ENCODE measurements at regions not wholly inside any gene's neighbourhood (a gene's known extent, or its start where the extent isn't known, plus 50 kb on each side); places are given as distances from the start of the nearest gene placed in this dataset.

GRCh38 chr19:28858933-28859332, 354.0 kb downstream of the UQCRFS1 start:
- DNase-seq (ENCODE audit: low read depth in 1 of 2, low spot score in 1 of 2) = no peak
- TF ChIP-seq GABPA (IDR thresholded peaks at IDR 0.05; ENCODE audit: low read depth) (no peak), SPI1 (IDR thresholded peaks at IDR 0.05; ENCODE audit: borderline replicate concordance, low read depth) (no peak), REST (IDR thresholded peaks at IDR 0.05; ENCODE audit: insufficient replicate concordance, low read depth) (no peak), CTCF (IDR thresholded peaks at IDR 0.05; ENCODE audit: insufficient read depth, low read length) (no peak), POLR2AphosphoS5 (IDR thresholded peaks at IDR 0.05; ENCODE audit: low read depth) (no peak)
- no peak overlapping the region for H3K27ac ChIP-seq (replicated peaks)

GRCh38 chr19:28857967-28858366, 355.0 kb downstream of the UQCRFS1 start:
- DNase-seq (ENCODE audit: low read depth in 1 of 2, low spot score in 1 of 2) = no peak
- H3K27me3 ChIP-seq (ENCODE audit: insufficient read depth, poor library complexity, severe bottlenecking) = peaks cover 3% of the 10 kb centered on the region
- TF ChIP-seq CTCF (IDR thresholded peaks at IDR 0.05; ENCODE audit: insufficient read depth, low read length) (no peak), REST (IDR thresholded peaks at IDR 0.05; ENCODE audit: insufficient replicate concordance, low read depth) (no peak), POLR2AphosphoS5 (IDR thresholded peaks at IDR 0.05; ENCODE audit: low read depth) (no peak), GABPA (IDR thresholded peaks at IDR 0.05; ENCODE audit: low read depth) (no peak), SPI1 (IDR thresholded peaks at IDR 0.05; ENCODE audit: borderline replicate concordance, low read depth) (no peak)
- H3K4me3 ChIP-seq (replicated peaks; ENCODE audit: insufficient read depth, low read length) = no peak overlapping the region
- no peak overlapping the region for H3K27ac ChIP-seq (replicated peaks)

More at GRCh38 chr19:28858933-28859332, 354.0 kb downstream of the UQCRFS1 start:
- Histone ChIP-seq H3K27me3 (ENCODE audit: insufficient read depth, poor library complexity, severe bottlenecking) (peaks cover 3% of the 10 kb centered on the region), H3K4me3 (replicated peaks; ENCODE audit: insufficient read depth, low read length) (no peak overlapping the region)

GRCh38 chr19:28855216-28855615, 357.7 kb downstream of the UQCRFS1 start:
- H3K27ac ChIP-seq (replicated peaks) = no peak overlapping the region
- H3K27me3 ChIP-seq (ENCODE audit: insufficient read depth, poor library complexity, severe bottlenecking) = peaks cover 3% of the 10 kb centered on the region
- no peak overlapping the region for H3K4me3 ChIP-seq (replicated peaks; ENCODE audit: insufficient read depth, low read length)
- no peak for TF ChIP-seq SPI1 (IDR thresholded peaks at IDR 0.05; ENCODE audit: borderline replicate concordance, low read depth)
- no peak for DNase-seq (ENCODE audit: low read depth in 1 of 2, low spot score in 1 of 2)

DNA sequence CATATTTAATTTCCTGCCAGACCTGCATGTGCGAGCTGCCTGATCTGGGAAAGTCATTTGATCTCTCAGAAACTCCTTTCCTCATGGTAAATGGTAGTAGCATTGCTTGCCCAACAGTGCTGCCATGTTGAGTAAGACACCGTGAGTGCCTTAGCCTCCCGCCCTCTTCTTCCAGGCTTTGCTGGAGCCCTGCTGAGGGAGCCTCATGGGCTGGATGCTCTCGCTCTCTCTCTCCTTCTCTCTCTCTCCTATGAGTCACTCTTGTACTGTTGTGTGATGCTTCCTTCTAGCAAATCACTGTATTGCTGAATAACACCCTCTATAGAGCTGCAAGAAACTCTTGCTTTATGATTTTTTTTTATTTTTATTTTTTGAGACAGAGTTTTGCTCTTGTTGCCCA, 365.5 kb downstream of the UQCRFS1 start:
- TF ChIP-seq POLR2AphosphoS5 (IDR thresholded peaks at IDR 0.05; ENCODE audit: low read depth) (no peak), CTCF (IDR thresholded peaks at IDR 0.05; ENCODE audit: insufficient read depth, low read length) (no peak), REST (IDR thresholded peaks at IDR 0.05; ENCODE audit: insufficient replicate concordance, low read depth) (no peak), SPI1 (IDR thresholded peaks at IDR 0.05; ENCODE audit: borderline replicate concordance, low read depth) (no peak), GABPA (IDR thresholded peaks at IDR 0.05; ENCODE audit: low read depth) (no peak)
- Histone ChIP-seq H3K27ac (replicated peaks) (no peak overlapping the region), H3K4me3 (replicated peaks; ENCODE audit: insufficient read depth, low read length) (no peak overlapping the region), H3K27me3 (ENCODE audit: insufficient read depth, poor library complexity, severe bottlenecking) (no peaks in the 10 kb centered on the region)
- DNase-seq (ENCODE audit: low read depth in 1 of 2, low spot score in 1 of 2) = no peak
